Adipocyte (in vitro differentiated cells): ENCODE measurements at regions not wholly inside any gene's neighbourhood (a gene's known extent, or its start where the extent isn't known, plus 50 kb on each side); places are given as distances from the start of the nearest gene placed in this dataset.

ENCODE experiments used
- DNase-seq: peaks from one replicate; pipeline ENCODE4 v3.0.0-alpha.2; 2015; ENCODE audit warnings: low read depth
- H3K27me3 ChIP-seq: replicated peaks from 2 replicates; pipeline ENCODE4 v1.7.0; 2013; ENCODE audit warnings: mild to moderate bottlenecking, low read length, moderate library complexity; ENCODE audit not compliant: control insufficient read depth, insufficient read depth
- H3K36me3 ChIP-seq: 2 replicates; pipeline ENCODE4 v1.7.0; 2013; ENCODE audit warnings: low read length, mild to moderate bottlenecking, moderate library complexity; ENCODE audit not compliant: control insufficient read depth, insufficient read depth, severe bottlenecking
- H3K4me1 ChIP-seq: 2 replicates; pipeline ENCODE4 v1.7.0; 2013; ENCODE audit warnings: mild to moderate bottlenecking, low read length, moderate library complexity; ENCODE audit not compliant: control insufficient read depth, insufficient read depth
- H3K4me3 ChIP-seq: 2 replicates; pipeline ENCODE4 v1.7.0; 2013; ENCODE audit warnings: mild to moderate bottlenecking, low read length, moderate library complexity
- H3K9ac ChIP-seq: 2 replicates; pipeline ENCODE4 v1.7.0; 2013; ENCODE audit warnings: mild to moderate bottlenecking, low read length, moderate library complexity
- H3K9me3 ChIP-seq: 2 replicates; pipeline ENCODE4 v1.7.0; 2013; ENCODE audit warnings: mild to moderate bottlenecking, low read length, moderate library complexity; ENCODE audit not compliant: control insufficient read depth

DNA sequence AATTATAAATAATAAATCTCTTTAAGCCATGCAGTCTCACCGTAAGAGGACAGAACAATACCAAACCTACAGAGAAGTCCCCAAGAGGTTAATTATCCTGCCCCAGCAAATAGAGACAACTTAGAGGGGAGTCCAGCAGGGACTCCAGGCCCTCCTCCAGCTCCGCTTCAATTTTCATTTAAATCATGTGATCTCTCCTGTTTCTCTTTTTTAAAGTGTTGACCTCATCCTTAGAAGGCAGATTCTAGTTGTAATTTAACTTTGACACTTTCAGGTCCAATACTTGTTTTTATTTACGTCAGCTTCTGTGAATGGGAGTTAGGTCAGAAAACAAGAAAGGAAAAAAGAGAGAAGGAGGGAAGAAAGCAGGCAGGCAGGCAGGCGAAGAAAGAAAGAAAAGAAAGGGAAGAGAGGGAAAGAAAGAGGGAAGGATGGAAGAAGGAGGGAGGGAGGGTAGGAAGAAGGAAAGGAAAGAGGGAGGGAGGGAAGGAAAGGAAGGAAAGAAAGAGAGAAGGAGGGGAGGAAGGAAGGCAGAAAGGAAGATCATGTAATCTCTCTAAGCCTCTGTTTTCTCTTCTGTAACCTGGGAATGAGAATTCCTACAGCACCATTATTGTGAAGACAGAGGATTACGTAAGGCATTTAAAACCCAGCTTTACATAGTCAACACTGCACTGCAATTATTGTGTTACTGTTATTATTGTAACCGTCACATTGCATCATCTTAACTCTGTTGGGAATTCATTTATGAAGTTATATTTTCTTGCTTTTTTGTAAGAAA is 227.7 kb downstream of the SKIDA1 start:
- Histone ChIP-seq H3K27me3 (no peaks in the 10 kb centered on the region), H3K36me3 (no peaks in the 10 kb centered on the region), H3K4me1 (peaks cover 17% of the 10 kb centered on the region), H3K9ac (no peak overlapping the region), H3K4me3 (no peak overlapping the region), H3K9me3 (no peaks in the 10 kb centered on the region)
- peak; percentile 61 for DNase-seq

DNA sequence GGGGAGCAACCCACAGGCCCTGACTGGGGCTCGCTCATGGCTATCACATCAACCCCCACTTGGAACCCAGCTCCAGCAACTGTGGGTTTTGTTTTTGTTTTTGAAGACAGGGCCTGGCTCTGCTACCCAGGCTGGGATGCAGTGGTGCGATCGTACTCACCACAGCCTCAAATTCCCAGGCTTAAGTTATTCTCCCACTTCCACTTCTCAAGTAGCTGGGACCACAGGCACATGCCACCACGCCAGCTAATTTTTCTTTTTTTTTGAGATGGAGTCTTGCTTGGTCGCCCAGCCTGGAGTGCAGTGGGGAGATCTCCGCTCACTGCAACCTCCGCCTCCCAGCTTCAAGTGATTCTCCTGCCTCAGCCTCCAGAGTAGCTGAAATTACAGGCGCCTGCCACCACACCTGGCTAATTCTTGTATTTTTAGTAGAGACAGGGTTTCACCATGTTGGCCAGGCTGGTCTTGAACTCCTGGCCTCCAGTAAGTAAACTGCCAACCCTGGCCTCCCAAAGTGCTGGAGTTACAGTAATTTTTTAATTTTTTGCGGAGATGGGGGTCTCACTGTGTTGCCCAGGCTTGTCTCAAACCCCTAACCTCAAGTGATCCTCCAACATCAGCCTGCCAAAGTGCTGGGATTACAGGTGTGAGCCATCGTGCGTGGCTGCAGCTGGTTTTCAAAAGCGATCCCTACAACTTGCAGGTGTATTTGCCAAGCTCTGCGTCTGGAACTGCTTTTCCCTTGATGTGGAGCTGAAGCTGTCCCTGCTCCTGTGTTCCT is 228.7 kb downstream of the SKIDA1 start:
- peaks cover 24% of the 10 kb centered on the region for H3K4me1 ChIP-seq
- H3K27me3 ChIP-seq = no peaks in the 10 kb centered on the region
- H3K4me3 ChIP-seq = no peak overlapping the region
- H3K36me3 ChIP-seq = no peaks in the 10 kb centered on the region
- no peaks in the 10 kb centered on the region for H3K9me3 ChIP-seq
- no peak for DNase-seq
- no peak overlapping the region for H3K9ac ChIP-seq

DNA sequence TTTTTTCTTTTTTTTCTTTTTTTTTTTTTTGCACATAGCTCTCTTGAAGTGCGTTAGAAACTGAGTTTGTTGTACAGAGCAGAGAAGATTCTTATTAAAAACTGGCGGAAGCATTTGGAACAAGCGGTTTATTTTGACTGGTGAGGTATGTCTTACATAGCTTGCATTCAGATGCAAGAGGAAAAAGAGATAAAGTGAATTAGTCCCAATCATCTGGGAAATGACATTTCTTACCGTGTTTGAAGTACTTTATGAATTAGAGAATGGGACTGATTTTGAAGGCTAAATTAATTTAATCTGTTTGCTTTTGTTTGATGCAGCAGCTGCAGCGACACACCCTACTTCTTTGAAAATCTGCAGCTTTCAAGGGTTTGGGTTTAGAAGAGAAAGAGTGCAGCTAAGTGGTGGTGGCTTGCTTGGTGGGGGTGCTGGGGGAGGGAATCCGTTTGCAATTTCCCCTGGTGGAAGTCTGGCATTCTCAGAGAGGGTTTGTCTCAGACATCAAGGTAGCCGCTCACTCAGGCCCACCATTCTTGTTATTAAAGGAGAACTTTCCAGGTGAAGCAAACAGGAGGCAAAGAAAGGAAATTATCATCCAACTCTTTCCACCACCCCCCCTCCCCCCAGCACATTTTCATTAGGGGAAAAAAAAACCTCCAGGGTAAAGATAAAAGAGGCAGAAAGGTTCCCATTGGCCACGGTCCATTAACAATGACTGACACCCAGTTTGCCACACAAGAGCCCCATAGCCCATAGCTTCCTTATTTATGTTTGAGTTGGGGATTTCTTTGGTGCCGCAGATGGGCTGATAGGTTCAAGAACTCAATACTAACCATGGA is 231.7 kb downstream of the SKIDA1 start:
- Histone ChIP-seq H3K4me1 (peaks cover 35% of the 10 kb centered on the region), H3K9me3 (no peaks in the 10 kb centered on the region), H3K36me3 (no peaks in the 10 kb centered on the region), H3K4me3 (peak overlapping the region; percentile 70), H3K27me3 (no peaks in the 10 kb centered on the region), H3K9ac (peak overlapping the region; percentile 3)
- DNase-seq = no peak

DNA sequence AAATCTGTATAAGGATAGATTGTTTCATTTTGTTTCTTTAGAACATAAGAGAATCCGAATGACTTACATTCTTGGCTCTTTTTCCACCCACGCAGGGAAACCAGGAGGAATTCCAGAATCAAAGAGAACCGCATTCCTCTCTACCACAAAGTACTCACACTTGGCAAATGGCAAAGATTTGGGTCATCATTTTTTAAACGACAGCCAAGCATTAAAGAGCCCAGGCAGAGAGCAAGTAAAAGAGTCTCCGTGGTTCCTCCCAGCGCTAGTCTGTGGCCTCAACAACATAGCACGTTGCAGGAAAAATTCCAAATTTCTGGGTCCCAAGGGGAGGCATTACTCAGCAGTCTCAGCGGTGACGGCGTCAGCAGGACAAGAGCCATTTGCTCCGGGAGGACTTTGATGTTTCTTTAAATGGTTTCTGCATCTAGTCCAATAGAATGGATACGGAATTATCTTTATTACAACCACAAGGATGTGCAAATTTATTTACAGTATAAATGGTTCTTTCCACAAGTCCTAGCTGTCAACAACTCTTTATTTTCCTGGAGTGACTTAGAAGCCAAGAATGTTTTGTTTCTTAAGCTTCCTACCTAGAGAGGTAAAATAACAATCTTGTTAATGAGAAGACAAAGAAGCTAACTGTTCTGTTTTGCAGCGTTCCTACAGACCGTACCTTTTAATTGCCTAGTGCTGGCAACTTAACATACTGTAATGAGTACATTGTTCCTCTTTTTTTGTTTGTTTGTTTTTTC is 232.5 kb downstream of the SKIDA1 start:
- H3K27me3 ChIP-seq = no peaks in the 10 kb centered on the region
- H3K9me3 ChIP-seq = no peaks in the 10 kb centered on the region
- peak; percentile 95 for DNase-seq
- peaks cover 31% of the 10 kb centered on the region for H3K4me1 ChIP-seq
- H3K36me3 ChIP-seq = no peaks in the 10 kb centered on the region
- peak overlapping the region; percentile 75 for H3K9ac ChIP-seq
- H3K4me3 ChIP-seq = peak overlapping the region; percentile 70

DNA sequence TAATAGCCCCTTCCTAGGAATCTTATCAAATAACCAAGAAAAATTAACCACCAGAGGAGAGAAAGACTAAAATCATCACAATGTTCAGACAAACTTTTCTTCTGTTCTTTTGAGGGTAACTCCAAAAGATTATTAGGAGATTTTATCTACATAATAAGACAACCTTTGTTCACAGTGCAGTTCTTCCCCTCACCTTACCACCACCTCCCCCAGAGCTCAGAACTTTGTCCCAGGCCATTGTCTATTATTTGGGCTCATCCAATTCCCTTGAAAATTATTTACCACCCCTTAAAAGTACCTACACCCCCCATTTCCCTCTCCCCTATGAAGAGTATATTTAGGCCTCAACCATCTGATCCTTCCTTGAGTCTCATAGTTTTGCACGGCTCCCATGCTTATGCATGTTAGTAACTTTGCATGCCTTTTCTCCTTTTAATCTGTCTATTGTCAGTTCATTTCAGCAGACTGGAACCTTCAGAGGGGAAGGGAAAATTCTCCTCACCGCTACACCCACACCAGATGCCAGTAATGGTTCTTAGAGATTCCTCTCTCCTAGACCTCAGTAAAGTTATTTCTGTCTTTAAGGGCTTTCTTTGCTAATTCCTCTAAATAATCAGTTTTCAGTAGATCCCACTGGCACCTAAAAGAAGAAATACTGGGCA is 234.9 kb downstream of the SKIDA1 start:
- no peak for DNase-seq
- Histone ChIP-seq H3K4me1 (peaks cover 27% of the 10 kb centered on the region), H3K9ac (no peak overlapping the region), H3K36me3 (no peaks in the 10 kb centered on the region), H3K27me3 (no peaks in the 10 kb centered on the region), H3K9me3 (no peaks in the 10 kb centered on the region), H3K4me3 (no peak overlapping the region)

DNA sequence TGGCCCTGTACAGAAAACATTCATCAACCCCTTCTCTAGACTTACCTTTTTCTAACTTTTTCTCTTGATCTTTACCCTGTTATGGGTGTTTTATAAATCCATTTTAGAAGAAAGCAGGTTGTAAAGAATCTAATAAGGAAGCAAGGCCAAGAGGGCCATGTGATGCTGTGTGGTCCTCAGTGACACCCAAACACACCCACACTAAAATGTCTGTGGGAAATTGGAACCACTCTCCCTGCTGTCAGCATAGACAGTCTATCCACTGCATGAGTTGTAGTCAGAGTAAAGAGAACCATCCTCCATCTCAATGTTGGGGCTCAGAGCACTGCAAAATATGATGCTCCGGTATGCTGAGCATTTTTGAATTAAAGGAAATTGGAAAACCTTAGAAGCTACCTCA is 235.5 kb downstream of the SKIDA1 start:
- no peaks in the 10 kb centered on the region for H3K9me3 ChIP-seq
- DNase-seq = no peak
- H3K4me1 ChIP-seq = peaks cover 27% of the 10 kb centered on the region
- no peaks in the 10 kb centered on the region for H3K36me3 ChIP-seq
- no peak overlapping the region for H3K9ac ChIP-seq
- H3K27me3 ChIP-seq = no peaks in the 10 kb centered on the region
- no peak overlapping the region for H3K4me3 ChIP-seq

DNA sequence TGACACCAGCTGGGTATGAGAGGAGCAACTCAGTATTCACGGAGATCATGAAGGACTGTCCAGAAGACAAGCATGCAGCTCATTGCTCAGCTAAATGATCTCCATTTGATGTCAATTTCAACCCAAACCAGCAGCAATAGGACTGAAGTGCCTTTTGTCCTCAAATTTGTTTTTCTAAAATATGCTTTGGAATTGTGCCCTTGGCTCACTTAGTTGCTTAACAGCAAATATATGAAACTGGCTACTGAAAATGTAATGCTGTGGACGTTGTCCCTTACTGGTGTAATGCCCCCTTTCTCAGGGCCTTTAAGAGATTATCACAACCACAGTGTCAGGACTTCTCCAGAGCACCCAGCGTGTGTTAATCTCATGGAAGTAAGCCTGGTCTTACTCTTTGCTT is 236.2 kb downstream of the SKIDA1 start:
- DNase-seq = no peak
- Histone ChIP-seq H3K36me3 (no peaks in the 10 kb centered on the region), H3K4me1 (peaks cover 27% of the 10 kb centered on the region), H3K9ac (no peak overlapping the region), H3K4me3 (no peak overlapping the region), H3K27me3 (no peaks in the 10 kb centered on the region), H3K9me3 (no peaks in the 10 kb centered on the region)

DNA sequence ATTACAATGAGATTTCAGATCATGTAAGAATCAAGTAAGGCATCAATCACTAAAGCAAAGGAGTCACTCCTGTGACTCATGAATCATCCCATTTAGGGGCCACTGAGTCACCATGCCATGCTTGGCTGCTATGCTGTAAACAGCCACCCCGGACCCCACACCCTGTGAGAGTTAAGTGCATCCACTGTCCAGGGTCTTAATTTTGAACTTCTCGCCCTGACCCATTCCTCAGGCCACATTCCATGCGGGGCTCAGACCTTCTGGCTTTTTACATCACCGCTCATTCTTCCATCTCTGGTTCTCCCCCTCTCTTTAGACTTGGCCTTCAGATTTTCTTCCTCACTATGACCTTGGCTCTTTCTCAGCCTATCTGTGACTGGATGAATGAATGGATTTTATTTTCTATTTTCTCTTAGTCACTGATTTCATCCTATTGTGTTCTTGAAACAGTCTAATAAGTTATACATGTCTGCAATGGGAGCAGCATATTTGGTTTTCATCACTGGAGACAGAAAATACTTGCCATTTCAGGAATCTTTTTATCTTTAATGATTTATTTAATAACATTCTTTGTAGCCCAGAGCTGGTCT is 239.6 kb downstream of the SKIDA1 start:
- Histone ChIP-seq H3K36me3 (no peaks in the 10 kb centered on the region), H3K9me3 (no peaks in the 10 kb centered on the region), H3K9ac (no peak overlapping the region), H3K4me3 (no peak overlapping the region), H3K27me3 (no peaks in the 10 kb centered on the region), H3K4me1 (peaks cover 7% of the 10 kb centered on the region)
- no peak for DNase-seq

DNA sequence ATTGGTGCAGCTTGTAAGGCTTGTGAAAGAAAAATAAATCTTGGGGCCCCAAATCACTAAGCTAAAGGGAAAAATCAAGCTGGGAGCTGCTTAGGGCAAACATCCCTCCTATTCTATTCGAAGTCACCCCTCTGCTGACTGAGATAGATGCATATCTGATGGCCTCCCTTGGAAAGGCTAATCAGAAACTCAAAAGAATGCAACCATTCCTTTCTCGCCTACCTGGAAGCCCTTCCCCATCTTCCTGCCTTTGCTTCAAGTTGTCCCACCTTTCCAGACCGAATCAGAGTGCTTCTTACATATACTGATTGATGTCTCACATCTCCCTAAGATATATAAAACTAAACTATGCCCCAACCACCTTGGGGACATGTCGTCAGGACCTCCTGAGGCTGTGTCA is 240.3 kb downstream of the SKIDA1 start:
- Histone ChIP-seq H3K36me3 (no peaks in the 10 kb centered on the region), H3K4me1 (peaks cover 7% of the 10 kb centered on the region), H3K4me3 (no peak overlapping the region), H3K9me3 (no peaks in the 10 kb centered on the region), H3K27me3 (no peaks in the 10 kb centered on the region), H3K9ac (no peak overlapping the region)
- DNase-seq = no peak

DNA sequence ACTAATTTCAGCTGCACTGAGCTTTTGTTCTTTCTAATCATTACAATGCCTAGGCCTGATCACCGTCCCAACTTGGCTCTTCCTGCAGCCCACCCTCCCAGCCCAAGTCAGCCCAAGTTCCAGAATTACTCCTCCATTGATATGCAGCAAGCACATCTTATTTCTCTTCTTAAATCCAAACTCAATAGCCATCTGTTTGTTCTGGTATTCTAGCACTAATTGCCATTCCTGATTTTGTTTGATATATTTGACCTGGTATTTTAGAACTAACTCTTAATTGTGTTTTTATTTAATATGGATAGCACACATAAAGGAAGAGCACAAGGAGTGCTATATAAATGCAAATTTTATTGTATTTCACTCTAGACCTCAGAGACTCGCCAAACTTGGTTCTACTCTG is 241.2 kb downstream of the SKIDA1 start:
- no peak overlapping the region for H3K9ac ChIP-seq
- H3K4me3 ChIP-seq = no peak overlapping the region
- H3K27me3 ChIP-seq = no peaks in the 10 kb centered on the region
- no peak for DNase-seq
- H3K9me3 ChIP-seq = no peaks in the 10 kb centered on the region
- peaks cover 2% of the 10 kb centered on the region for H3K4me1 ChIP-seq
- no peaks in the 10 kb centered on the region for H3K36me3 ChIP-seq
